Prostate gland (tissue), 2 donors: ENCODE measurements at regions not wholly inside any gene's neighbourhood (a gene's known extent, or its start where the extent isn't known, plus 50 kb on each side); places are given as distances from the start of the nearest gene placed in this dataset.

Source experiments
- DNase-seq: peaks from one replicate; pipeline ENCODE4 v3.0.0-alpha.2; 2019; ENCODE audit warnings: low spot score
- H3K27ac ChIP-seq, 2 donors: fragments of 200-600 bp; sonication (generic); 2 replicates each; pipeline ENCODE4 v1.5.1; 2017 to 2019
- H3K27me3 ChIP-seq: fragments of 200-600 bp; sonication (generic); replicated peaks from 2 replicates; pipeline ENCODE4 v1.5.1; 2019; ENCODE audit not compliant: insufficient read depth
- H3K36me3 ChIP-seq, 2 donors: fragments of 200-600 bp; sonication (generic); 1 replicate in 1 of 2; 2 replicates in 1 of 2; pipeline versions ENCODE4 v1.5.1 to v1.8.1; 2017 to 2019
- H3K4me1 ChIP-seq: fragments of 200-600 bp; sonication (generic); replicated peaks from 2 replicates; pipeline ENCODE4 v1.5.1; 2019
- H3K4me3 ChIP-seq, 2 donors: fragments of 200-600 bp; sonication (generic); 2 replicates each; pipeline ENCODE4 v1.5.1; 2017 to 2019
- H3K9me3 ChIP-seq: fragments of 200-600 bp; sonication (generic); 2 replicates; pipeline ENCODE4 v1.5.1; 2017
- POLR2A ChIP-seq: fragments of 450-650 bp; IDR thresholded peaks from one replicate; pipeline ENCODE4 v1.6.1; 2016; ENCODE audit warnings: antibody characterized with exemption, mild to moderate bottlenecking
- POLR2AphosphoS5 ChIP-seq: sonication (generic); formaldehyde crosslinking; IDR thresholded peaks from one replicate; pipeline ENCODE4 v1.6.1; 2017; ENCODE audit warnings: antibody characterized with exemption
- WGBS: methylation state at CpG from one replicate; pipeline ENCODE4 v1.1.5; 2018; 5-methylcytosine and 5-hydroxymethylcytosine counted together
- intact Hi-C: fragments of 100-400 bp; cut with DNase I; formaldehyde crosslinking; loops from one replicate; pipeline ENCODE4 v1.14.2; 2022
- TF ChIP-seq, protein P1 (sequence below), 4 experiments: fragments of 200-600 bp in 2 of 4; fragments of 450-650 bp in 2 of 4; sonication (generic) in 2 of 4; IDR thresholded peaks; 1 replicate in 3 of 4; 2 replicates in 1 of 4; pipeline ENCODE4 v1.5.1; 2016 to 2019; ENCODE audit warnings: antibody characterized with exemption in 4 of 4, mild to moderate bottlenecking in 2 of 4, moderate library complexity in 2 of 4

DNA sequence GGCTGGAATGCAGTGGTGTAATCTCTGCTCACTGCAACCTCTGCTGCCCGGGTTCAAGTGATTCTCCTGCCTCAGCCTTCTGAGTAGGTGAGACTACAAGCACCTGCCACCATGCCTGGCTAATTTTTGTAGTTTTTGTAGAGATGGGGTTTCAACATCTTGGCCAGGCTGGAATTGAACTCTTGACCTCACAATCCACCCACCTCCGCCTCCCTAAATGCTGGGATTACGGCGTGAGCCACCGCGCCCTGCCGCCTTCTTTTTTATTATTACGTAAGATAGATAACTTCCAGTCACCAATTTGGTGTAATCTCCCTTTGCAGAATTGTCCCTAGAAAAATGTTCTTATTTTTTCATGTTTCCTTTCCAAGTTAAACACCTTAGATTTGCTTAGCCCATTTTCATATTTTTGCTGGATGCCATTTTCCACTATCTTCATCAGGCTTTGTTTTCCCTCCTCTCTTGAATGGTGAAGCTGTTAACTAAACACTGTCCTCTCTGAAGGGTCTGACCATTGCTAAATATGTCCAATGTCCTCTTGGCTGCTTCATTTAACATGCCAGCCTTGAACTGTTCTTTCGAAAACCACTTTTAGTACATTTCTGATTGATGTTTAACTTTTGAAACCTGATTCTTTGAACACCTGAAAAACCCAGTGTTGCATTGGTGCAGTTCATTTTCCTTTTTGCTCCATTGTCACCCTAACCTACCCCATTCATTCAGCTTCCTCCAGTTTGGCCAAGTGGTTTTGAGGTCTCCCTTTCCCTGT is 135.1 kb upstream of the PIK3R1 start:
- TF ChIP-seq POLR2A (no peak), POLR2AphosphoS5 (no peak)
- TF ChIP-seq, protein P1, sequence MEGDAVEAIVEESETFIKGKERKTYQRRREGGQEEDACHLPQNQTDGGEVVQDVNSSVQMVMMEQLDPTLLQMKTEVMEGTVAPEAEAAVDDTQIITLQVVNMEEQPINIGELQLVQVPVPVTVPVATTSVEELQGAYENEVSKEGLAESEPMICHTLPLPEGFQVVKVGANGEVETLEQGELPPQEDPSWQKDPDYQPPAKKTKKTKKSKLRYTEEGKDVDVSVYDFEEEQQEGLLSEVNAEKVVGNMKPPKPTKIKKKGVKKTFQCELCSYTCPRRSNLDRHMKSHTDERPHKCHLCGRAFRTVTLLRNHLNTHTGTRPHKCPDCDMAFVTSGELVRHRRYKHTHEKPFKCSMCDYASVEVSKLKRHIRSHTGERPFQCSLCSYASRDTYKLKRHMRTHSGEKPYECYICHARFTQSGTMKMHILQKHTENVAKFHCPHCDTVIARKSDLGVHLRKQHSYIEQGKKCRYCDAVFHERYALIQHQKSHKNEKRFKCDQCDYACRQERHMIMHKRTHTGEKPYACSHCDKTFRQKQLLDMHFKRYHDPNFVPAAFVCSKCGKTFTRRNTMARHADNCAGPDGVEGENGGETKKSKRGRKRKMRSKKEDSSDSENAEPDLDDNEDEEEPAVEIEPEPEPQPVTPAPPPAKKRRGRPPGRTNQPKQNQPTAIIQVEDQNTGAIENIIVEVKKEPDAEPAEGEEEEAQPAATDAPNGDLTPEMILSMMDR (IDR thresholded peaks at IDR 0.05) = no peak
- 87% methylated on average over 9 of the region's 9 CpGs for WGBS
- Histone ChIP-seq H3K27ac (no peak overlapping the region), H3K4me1 (no peaks in the 10 kb centered on the region), H3K27me3 (no peaks in the 10 kb centered on the region), H3K36me3 (no peaks in the 10 kb centered on the region), H3K9me3 (no peaks in the 10 kb centered on the region), H3K4me3 (no peak overlapping the region)
- DNase-seq = no peak
- intact Hi-C loops = no loop called here

DNA sequence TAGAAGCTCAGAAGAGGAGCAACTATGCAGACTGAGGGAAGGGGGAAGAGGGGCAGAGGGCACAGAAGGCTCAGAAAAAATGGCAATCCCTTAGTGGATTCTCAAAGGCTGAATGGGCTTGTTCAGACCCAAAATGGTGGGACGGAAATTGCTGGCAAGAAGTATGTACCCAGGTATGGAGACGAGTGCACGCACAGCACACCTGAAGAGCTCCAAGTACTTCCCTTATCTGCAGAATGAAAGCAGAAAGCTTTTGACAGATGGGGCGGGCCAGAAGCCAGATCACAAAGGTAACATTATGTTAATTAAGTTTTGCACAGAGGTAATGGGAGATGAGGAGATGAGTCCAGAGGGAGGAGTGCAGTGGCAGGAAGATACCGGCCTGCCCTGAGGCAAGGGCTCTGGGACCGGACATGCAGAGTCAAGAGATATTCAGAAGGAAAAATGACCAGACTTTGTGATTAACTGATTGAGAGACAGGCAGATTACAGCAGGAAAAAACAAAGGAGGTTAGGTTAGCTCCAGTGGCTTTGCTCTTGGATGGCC is 138.1 kb upstream of the PIK3R1 start:
- intact Hi-C loops = no loop called here
- Histone ChIP-seq H3K4me3 (no peak overlapping the region), H3K36me3 (no peaks in the 10 kb centered on the region), H3K27ac (no peak overlapping the region), H3K9me3 (no peaks in the 10 kb centered on the region), H3K27me3 (no peaks in the 10 kb centered on the region), H3K4me1 (no peaks in the 10 kb centered on the region)
- TF ChIP-seq POLR2A (no peak), POLR2AphosphoS5 (no peak)
- TF ChIP-seq, protein P1 (IDR thresholded peaks at IDR 0.05) = no peak
- 97% methylated on average over 6 of the region's 6 CpGs for WGBS
- DNase-seq = no peak

DNA sequence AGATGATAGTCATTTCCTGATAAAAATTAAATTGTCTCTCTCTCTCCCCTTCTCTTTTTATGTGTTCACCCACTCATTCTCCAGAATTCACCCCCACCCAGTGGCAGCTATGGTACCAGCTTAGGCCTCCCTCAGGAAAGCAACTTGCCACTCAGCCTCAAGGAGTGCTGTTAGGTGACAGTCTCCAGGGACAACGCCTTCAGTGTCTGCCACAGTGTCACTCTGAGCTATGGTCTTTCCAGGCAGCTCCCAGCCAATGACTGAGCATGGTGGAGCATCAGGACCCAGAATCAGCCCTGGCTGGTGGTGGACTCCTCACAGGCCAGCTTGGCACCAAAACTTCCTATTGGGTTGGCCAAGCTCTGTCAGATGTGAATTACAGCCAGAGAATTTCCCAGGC is 140.9 kb upstream of the PIK3R1 start:
- DNase-seq = no peak
- TF ChIP-seq, protein P1 (IDR thresholded peaks at IDR 0.05) = no peak
- TF ChIP-seq POLR2AphosphoS5 (no peak), POLR2A (no peak)
- H3K9me3 ChIP-seq = no peaks in the 10 kb centered on the region
- H3K36me3 ChIP-seq = no peaks in the 10 kb centered on the region
- WGBS = 94% methylated on average over 1 of the region's 1 CpG
- no peak overlapping the region for H3K27ac ChIP-seq
- no peaks in the 10 kb centered on the region for H3K4me1 ChIP-seq
- no peaks in the 10 kb centered on the region for H3K27me3 ChIP-seq
- intact Hi-C loops = no loop called here
- no peak overlapping the region for H3K4me3 ChIP-seq

- Histone ChIP-seq H3K27ac (no peak overlapping the region), H3K36me3 (no peaks in the 10 kb centered on the region), H3K9me3 (no peaks in the 10 kb centered on the region), H3K4me1 (no peaks in the 10 kb centered on the region), H3K4me3 (no peak overlapping the region), H3K27me3 (no peaks in the 10 kb centered on the region)
- intact Hi-C loops = no loop called here
- WGBS = 85% methylated on average over 1 of the region's 1 CpG
- DNase-seq = no peak
- TF ChIP-seq POLR2AphosphoS5 (no peak), POLR2A (no peak)
- TF ChIP-seq, protein P1 (IDR thresholded peaks at IDR 0.05) = no peak
These were observed 141.4 kb upstream of the PIK3R1 start for GRCh38 chr5:68074048-68074632.
